ENCODE measurements at regions not wholly inside any gene's neighbourhood (a gene's known extent, or its start where the extent isn't known, plus 50 kb on each side); places are given as distances from the start of the nearest gene placed in this dataset.

- no peak for TF ChIP-seq CTCF (conservative IDR thresholded peaks at IDR 0.05)
- no peak for TF ChIP-seq ZFX (IDR thresholded peaks at IDR 0.05)
Observed at GRCh38 chr15:29434280-29434679, 164.7 kb upstream of the NSMCE3 start.

All from C4-2B (cell line).